HCT116 (cell line): ENCODE measurements at regions not wholly inside any gene's neighbourhood (a gene's known extent, or its start where the extent isn't known, plus 50 kb on each side); places are given as distances from the start of the nearest gene placed in this dataset.

ENCODE experiments used
- ATAC-seq: fragments of 200-7000 bp; cut with Tn5 transposase; 2 replicates; pipeline ENCODE4 v1.9.1; 2020; ENCODE audit warnings: mild to moderate bottlenecking, moderate library complexity
- BruUV-seq: library from RNA; stranded (reverse); fragments of 400-500 nt; replicated peaks from 2 replicates; lab custom pipeline; 2021; lab: Mats Ljungman, UMichigan
- CTCF ChIA-PET: fragments of 300-600 bp; sonication (Branson Sonifier 250); formaldehyde crosslinking; loops from one replicate; lab custom pipeline; 2021; ENCODE audit warnings: antibody characterized with exemption; lab: Charles Lee
- POLR2A ChIA-PET: fragments of 300-600, 350-600 bp; sonication (Branson Sonifier 250); formaldehyde crosslinking; loops from one replicate; lab custom pipeline; 2021; ENCODE audit warnings: antibody characterized with exemption; lab: Charles Lee
- RAD21 ChIA-PET, 2 experiments: fragments of 300-600 bp; sonication (Branson Sonifier 250); formaldehyde crosslinking; loops; one replicate each; lab custom pipeline; 2023; ENCODE audit warnings: low total read pairs in 2 of 2; ENCODE audit not compliant: uncharacterized antibody in 2 of 2, unreplicated experiment in 2 of 2, low non-redundant PET in 1 of 2; lab: Charles Lee
- DNase-seq: peaks from one replicate; pipeline ENCODE4 v3.0.0-alpha.2; 2010; ENCODE audit warnings: low read depth, low spot score
- H2AFZ ChIP-seq: fragments of 200-600 bp; shearing (Covaris generic), sonication (generic); 2 replicates; pipeline ENCODE4 v1.6.1; 2017; ENCODE audit warnings: low read depth, mixed run types, mixed read lengths, antibody characterized with exemption, low read length; ENCODE audit not compliant: poor library complexity, severe bottlenecking
- H3K27ac ChIP-seq: 2 replicates; pipeline ENCODE4 v1.5.1; 2012; ENCODE audit warnings: low read depth, low read length
- H3K27me3 ChIP-seq: fragments of 200-600 bp; sonication (generic); 2 replicates; pipeline ENCODE4 v1.6.1; 2016; ENCODE audit warnings: mixed run types, low read length, mixed read lengths; ENCODE audit not compliant: insufficient read depth
- H3K36me3 ChIP-seq, 2 experiments: fragments of 200-500 bp in 1 of 2; fragments of 200-600 bp in 1 of 2; sonication (Bioruptor generic) in 1 of 2; sonication (generic) in 1 of 2; 2 replicates each; pipeline versions ENCODE4 v1.5.1 to v1.6.1; 2014 to 2016; ENCODE audit warnings: low read length in 2 of 2, inconsistent platforms in 1 of 2, mixed read lengths in 1 of 2, mixed run types in 1 of 2; ENCODE audit not compliant: insufficient read depth in 2 of 2, control insufficient read depth in 1 of 2
- H3K4me1 ChIP-seq, 2 experiments: fragments of 200-600 bp in 1 of 2; sonication (generic) in 1 of 2; 2 replicates each; pipeline versions ENCODE4 v1.5.1 to v1.6.1; 2012 to 2017; ENCODE audit warnings: low read length in 2 of 2, inconsistent platforms in 1 of 2, mild to moderate bottlenecking in 1 of 2, mixed read lengths in 1 of 2, mixed run types in 1 of 2, moderate library complexity in 1 of 2; ENCODE audit not compliant: insufficient read depth in 2 of 2, control insufficient read depth in 1 of 2
- H3K4me2 ChIP-seq: fragments of 200-600 bp; sonication (generic); 2 replicates; pipeline ENCODE4 v1.6.1; 2017; ENCODE audit warnings: mixed run types, low read length, mixed read lengths
- H3K4me3 ChIP-seq, 2 experiments: fragments of 200-600 bp in 1 of 2; sonication (generic) in 1 of 2; replicated peaks in 1 of 2; 2 replicates each; pipeline ENCODE4 v1.5.1; 2011 to 2016; ENCODE audit warnings: low read length in 2 of 2, control low read depth in 1 of 2, low read depth in 1 of 2, mild to moderate bottlenecking in 1 of 2, mixed read lengths in 1 of 2, mixed run types in 1 of 2
- H3K79me2 ChIP-seq: fragments of 200-600 bp; sonication (generic); 2 replicates; pipeline ENCODE4 v1.6.1; 2017; ENCODE audit warnings: mild to moderate bottlenecking, mixed run types, low read length, moderate library complexity, mixed read lengths; ENCODE audit not compliant: insufficient read depth
- H3K9ac ChIP-seq: fragments of 200-600 bp; sonication (generic); 2 replicates; pipeline ENCODE4 v1.6.1; 2016; ENCODE audit warnings: low read length, mixed read lengths
- H3K9me2 ChIP-seq: fragments of 200-600 bp; sonication (generic), shearing (Covaris generic); 2 replicates; pipeline ENCODE4 v1.6.1; 2017; ENCODE audit warnings: mixed run types, mild to moderate bottlenecking, moderate library complexity; ENCODE audit not compliant: insufficient read depth
- H3K9me3 ChIP-seq, 2 experiments: fragments of 200-500 bp in 1 of 2; fragments of 200-600 bp in 1 of 2; sonication (Bioruptor generic) in 1 of 2; sonication (generic) in 1 of 2; 2 replicates each; pipeline ENCODE4 v1.6.1; 2014 to 2017; ENCODE audit warnings: low read length in 2 of 2, mixed read lengths in 2 of 2, inconsistent platforms in 1 of 2, low read depth in 1 of 2, mild to moderate bottlenecking in 1 of 2, mixed run types in 1 of 2, moderate library complexity in 1 of 2; ENCODE audit not compliant: control insufficient read depth in 1 of 2, insufficient read depth in 1 of 2
- H4K20me1 ChIP-seq: fragments of 200-600 bp; sonication (generic), shearing (Covaris generic); 2 replicates; pipeline ENCODE4 v1.6.1; 2017; ENCODE audit warnings: mixed run types, mild to moderate bottlenecking, moderate library complexity; ENCODE audit not compliant: insufficient read depth
- EGR1 ChIP-seq: IDR thresholded peaks from 2 replicates; pipeline ENCODE4 v1.6.1; 2012; ENCODE audit warnings: low read depth
- ELF1 ChIP-seq: IDR thresholded peaks from 2 replicates; pipeline ENCODE4 v1.6.1; 2012; ENCODE audit warnings: low read depth, borderline replicate concordance
- EZH2 ChIP-seq: fragments of 200-600 bp; sonication (generic); IDR thresholded peaks from 2 replicates; pipeline ENCODE4 v1.6.1; 2017; ENCODE audit warnings: antibody characterized with exemption, mixed run types
- EZH2phosphoT487 ChIP-seq: fragments of 200-600 bp; IDR thresholded peaks from 2 replicates; pipeline ENCODE4 v1.6.1; 2018; ENCODE audit warnings: antibody characterized with exemption, borderline replicate concordance
- FOSL1 ChIP-seq: IDR thresholded peaks from 2 replicates; pipeline ENCODE4 v1.6.1; 2012; ENCODE audit warnings: low read depth
- POLR2A ChIP-seq: IDR thresholded peaks from 2 replicates; pipeline ENCODE4 v1.7.0; 2011; ENCODE audit warnings: borderline replicate concordance; ENCODE audit not compliant: insufficient read depth, insufficient read length; ENCODE audit errors: extremely low read depth
- RAD21 ChIP-seq: IDR thresholded peaks from 2 replicates; pipeline ENCODE4 v1.6.1; 2012; ENCODE audit warnings: low read depth, mild to moderate bottlenecking
- SP1 ChIP-seq: IDR thresholded peaks from 2 replicates; pipeline ENCODE4 v1.6.1; 2012; ENCODE audit warnings: low read depth
- SRF ChIP-seq: IDR thresholded peaks from 2 replicates; pipeline ENCODE4 v1.6.1; 2012; ENCODE audit warnings: low read depth
- YY1 ChIP-seq: IDR thresholded peaks from 2 replicates; pipeline ENCODE4 v1.6.1; 2011; ENCODE audit warnings: low read length, low read depth, moderate library complexity, mild to moderate bottlenecking; ENCODE audit not compliant: insufficient replicate concordance; ENCODE audit errors: extremely low read depth
- intact Hi-C: fragments of 100-400 bp; cut with micrococcal nuclease; formaldehyde crosslinking; loops from 2 replicates; pipeline ENCODE4 v1.10.0; 2022
- TF ChIP-seq, protein P1 (sequence below): IDR thresholded peaks from 2 replicates; pipeline ENCODE4 v1.6.1; 2012
- TF ChIP-seq, protein P2 (sequence below): IDR thresholded peaks from 2 replicates; pipeline ENCODE4 v1.6.1; 2012

DNA sequence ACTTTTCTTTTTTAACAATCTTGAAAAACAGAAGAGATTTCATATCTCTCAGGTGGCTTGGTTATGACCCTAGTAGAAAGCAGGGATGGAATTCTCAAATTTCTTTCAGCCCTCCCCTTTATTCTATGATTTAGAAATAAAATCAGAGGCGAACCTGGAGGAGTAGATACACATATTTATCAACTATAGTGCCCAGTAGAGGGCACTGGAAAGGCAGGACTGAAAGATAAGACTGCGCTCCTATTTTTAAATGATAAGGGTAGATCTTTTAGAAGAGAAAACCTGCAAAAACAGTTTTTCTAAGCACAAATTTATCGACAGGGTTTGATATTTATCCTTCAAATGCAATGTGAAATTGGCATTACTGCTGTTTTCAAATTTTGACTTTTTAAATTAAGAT lies 1296.6 kb downstream of the EPHA7 start:
- Histone ChIP-seq H3K79me2 (no peaks in the 10 kb centered on the region), H3K36me3 (no peaks in the 10 kb centered on the region), H3K4me3 (no peak overlapping the region), H3K27ac (no peak overlapping the region), H3K27me3 (no peaks in the 10 kb centered on the region), H3K9me2 (no peaks in the 10 kb centered on the region), H3K9ac (no peak overlapping the region), H3K4me1 (no peaks in the 10 kb centered on the region), H2AFZ (no peak overlapping the region), H3K4me2 (no peak overlapping the region)
- RAD21 ChIA-PET = no interaction called here
- no TSS peak for BruUV-seq
- DNase-seq = no peak
- CTCF ChIA-PET = no interaction called here
- intact Hi-C loops = no loop called here
- ATAC-seq = no peak
- POLR2A ChIA-PET = no interaction called here
- TF ChIP-seq SP1 (no peak), EGR1 (no peak), ELF1 (no peak), EZH2phosphoT487 (no peak), FOSL1 (no peak), RAD21 (no peak), EZH2 (no peak), SRF (no peak), POLR2A (no peak)
- TF ChIP-seq, protein P1, sequence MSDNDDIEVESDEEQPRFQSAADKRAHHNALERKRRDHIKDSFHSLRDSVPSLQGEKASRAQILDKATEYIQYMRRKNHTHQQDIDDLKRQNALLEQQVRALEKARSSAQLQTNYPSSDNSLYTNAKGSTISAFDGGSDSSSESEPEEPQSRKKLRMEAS = no peak
- TF ChIP-seq, protein P2, sequence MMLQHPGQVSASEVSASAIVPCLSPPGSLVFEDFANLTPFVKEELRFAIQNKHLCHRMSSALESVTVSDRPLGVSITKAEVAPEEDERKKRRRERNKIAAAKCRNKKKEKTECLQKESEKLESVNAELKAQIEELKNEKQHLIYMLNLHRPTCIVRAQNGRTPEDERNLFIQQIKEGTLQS = no peak
- TF ChIP-seq, all 23 proteins: peak for 0
- H3K9me3 ChIP-seq = peaks cover 6 to 29% of the 10 kb centered on the region in 2 experiments; a peak in 2 of 4 replicates
- H4K20me1 ChIP-seq = no peaks in the 10 kb centered on the region

DNA sequence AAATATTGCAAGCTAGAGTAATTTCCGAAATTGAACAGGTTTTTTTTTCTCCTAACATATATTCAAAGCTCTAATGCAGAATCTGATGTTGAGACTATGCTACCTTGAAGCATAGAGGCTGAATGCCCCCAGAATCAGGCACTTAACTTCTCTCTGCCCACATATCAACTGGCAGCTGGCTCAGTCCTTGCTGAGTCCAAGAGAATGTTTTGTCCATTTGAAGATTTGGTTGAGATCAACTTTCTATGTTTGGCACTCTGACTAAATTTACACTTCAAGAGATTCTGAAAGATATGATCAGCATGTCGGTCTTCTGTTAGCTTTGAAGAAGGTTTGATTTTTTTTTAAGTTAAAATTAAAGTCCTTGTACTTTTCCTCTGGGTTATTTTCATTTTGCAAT lies 1298.1 kb downstream of the EPHA7 start:
- H3K9ac ChIP-seq = no peak overlapping the region
- intact Hi-C loops = no loop called here
- RAD21 ChIA-PET = no interaction called here
- TF ChIP-seq YY1 = no peak
- TF ChIP-seq SRF = no peak
- TF ChIP-seq, all 23 proteins: peak for 0
- Histone ChIP-seq H3K9me2 (no peaks in the 10 kb centered on the region), H4K20me1 (no peaks in the 10 kb centered on the region), H3K79me2 (no peaks in the 10 kb centered on the region), H3K4me3 (no peak overlapping the region), H3K4me1 (no peaks in the 10 kb centered on the region), H2AFZ (no peak overlapping the region), H3K36me3 (no peaks in the 10 kb centered on the region), H3K27me3 (no peaks in the 10 kb centered on the region), H3K27ac (no peak overlapping the region), H3K9me3 (peaks cover 3 to 30% of the 10 kb centered on the region in 2 experiments; a peak in 2 of 4 replicates), H3K4me2 (no peak overlapping the region)
- no TSS peak for BruUV-seq
- CTCF ChIA-PET = interaction anchor here (0.7 kb wide), 1 partner anchor 9 kb away, joined by 3 read pairs; no protein-coding TSS in a partner anchor
- no peak for DNase-seq
- ATAC-seq = no peak
- POLR2A ChIA-PET = no interaction called here
